Activated CD4-positive, alpha-beta T cell treated with anti-CD3 and anti-CD28 coated beads for 24 hours (primary cell): ENCODE measurements at regions not wholly inside any gene's neighbourhood (a gene's known extent, or its start where the extent isn't known, plus 50 kb on each side); places are given as distances from the start of the nearest gene placed in this dataset.

Source experiments
- DNase-seq, 2 donors: peaks; one replicate each; pipeline ENCODE4 v3.0.0-alpha.2; 2020; ENCODE audit warnings: low read depth in 2 of 2

DNA sequence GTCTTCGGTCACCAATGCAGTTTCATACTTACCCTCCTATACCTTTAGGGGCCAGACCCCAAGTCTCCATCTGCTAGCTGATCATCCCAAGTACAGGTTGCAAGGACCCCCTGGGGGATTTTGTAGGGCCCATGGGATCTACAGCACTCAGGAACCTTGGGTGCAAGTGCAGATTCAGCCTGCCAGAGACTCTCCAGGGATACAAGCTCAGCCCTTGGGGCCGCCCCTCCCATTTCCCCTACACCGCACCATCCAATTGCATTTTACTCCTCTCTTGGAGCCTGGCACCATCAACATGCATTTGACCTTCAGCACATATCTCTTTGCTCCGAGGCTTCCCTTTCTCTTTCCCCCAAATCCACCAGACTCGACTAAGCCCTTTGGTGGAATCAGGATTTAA lies 154.7 kb upstream of the ZNF536 start:
- no peak for DNase-seq

DNA sequence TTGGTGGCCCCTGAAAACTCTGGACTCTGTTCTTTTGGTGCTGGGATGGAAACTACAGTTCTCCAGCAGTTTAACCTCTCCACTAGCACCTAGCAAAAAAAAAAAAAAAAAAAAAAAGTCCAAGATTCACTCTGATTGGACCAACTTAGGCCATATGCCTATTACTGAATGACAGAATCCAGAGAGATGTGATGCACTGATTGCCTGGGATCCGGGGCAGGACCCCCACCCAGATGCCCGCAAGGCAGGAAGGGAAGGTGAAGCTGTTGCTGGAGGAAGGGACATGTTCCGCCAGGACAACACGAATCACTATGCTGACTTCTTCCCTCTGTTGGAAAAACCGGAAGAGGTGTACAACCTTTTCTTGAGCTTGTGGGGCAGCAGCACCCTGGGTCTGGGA lies 152.5 kb upstream of the ZNF536 start:
- DNase-seq: no peak

DNA sequence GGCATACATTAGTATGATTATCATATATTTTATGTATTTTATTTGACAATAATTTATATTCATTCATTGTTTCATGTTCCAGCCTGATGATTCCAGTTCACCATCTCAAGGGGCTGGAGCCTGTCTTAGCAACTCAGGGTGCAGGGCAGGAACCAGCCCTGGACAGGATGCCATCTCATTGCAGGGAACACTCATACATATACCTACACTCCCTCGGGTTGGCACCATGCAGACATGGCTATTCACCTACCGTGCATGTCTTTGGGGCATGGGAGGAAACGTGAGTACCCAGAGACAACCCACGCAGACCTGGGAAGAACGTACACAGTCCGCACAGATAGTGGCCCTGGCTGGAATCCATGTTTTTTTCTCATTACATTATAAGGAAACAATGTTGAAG lies 151.0 kb upstream of the ZNF536 start:
- no peak for DNase-seq

GRCh38 chr19:30222428-30222873 lies 149.7 kb upstream of the ZNF536 start:
- no peak for DNase-seq

- no peak for DNase-seq
These were observed 149.0 kb upstream of the ZNF536 start for GRCh38 chr19:30222992-30223865.

DNA sequence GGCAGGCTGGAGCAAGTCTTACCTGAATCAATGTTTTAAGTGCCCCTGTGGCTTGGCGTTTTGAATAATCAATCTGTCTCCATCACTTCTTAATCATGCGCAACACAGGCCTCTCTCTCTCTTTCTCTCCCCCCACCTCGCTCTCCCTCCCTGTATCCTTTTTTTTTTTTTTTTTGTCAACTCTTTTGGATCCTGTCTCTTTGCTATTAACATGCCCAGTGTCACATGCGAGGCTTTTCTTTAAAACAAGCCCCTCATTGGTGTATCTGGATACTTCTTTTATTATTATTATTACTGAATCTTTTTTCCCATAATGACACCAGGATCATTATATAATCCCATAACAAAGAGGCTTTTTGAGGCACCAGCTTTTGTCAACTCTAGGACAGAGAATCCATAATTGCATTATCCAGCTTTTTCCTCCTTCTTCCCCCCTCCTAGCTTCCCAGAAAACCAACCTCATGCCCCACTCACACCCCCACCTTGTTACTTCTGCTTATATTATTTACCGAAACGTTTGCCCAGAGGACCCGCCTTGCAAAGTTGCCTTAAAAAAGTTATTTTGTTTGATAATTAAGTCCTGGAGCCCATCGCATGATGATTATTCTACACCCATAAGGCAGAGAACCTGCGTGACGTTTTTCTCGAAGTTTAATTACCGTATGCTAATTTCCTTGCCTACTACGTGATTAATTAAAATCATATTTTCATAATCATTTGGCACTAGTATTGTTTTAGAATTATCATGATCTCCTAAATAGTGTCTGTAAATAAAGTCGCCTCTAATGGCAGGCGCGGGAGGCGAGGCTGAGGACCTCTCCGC lies 148.1 kb upstream of the ZNF536 start:
- no peak for DNase-seq

- no peak for DNase-seq
These were observed 147.2 kb upstream of the ZNF536 start for GRCh38 chr19:30224689-30225606.

DNA sequence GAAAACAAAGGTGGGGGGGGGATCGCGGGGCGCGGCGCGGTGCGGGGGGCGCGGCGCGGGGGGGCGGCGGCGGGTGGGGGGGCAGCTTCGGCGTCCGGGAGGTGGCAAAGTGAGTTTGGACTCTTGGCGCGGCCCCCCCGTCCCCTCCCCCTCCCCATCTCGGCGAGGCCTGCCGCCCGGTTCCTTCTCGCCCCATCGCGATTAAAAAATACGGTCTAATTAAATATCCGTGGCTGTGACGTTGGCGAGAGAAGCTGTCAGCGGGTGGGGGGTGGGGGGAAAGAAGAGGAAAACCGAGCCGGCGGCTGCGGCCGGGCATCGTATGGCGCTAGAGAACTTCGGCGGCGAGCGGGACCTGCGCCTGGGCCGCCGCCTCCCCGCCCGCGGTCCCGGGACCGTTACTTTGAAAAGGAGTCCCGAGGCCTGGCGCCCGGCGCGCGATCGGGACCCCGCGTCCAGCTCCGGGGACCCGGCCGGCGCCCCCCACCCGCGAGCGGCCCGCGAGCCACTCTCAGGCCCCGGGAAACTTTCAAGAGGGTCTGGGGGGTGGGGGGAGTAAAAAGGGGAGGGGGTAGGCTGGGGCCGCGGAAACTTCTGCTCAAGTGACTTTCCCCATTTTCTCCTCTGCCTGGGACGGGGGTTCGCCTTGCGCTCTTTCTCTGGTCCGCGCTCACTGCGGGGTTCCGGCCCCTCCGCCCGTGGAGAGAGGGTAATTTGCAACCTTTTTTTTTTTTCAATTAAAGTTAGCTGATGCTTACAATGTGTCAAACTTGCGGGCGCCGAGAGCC lies 146.3 kb upstream of the ZNF536 start:
- DNase-seq: no peak

GRCh38 chr19:30226464-30227011 lies 145.6 kb upstream of the ZNF536 start:
- DNase-seq: no peak

DNA sequence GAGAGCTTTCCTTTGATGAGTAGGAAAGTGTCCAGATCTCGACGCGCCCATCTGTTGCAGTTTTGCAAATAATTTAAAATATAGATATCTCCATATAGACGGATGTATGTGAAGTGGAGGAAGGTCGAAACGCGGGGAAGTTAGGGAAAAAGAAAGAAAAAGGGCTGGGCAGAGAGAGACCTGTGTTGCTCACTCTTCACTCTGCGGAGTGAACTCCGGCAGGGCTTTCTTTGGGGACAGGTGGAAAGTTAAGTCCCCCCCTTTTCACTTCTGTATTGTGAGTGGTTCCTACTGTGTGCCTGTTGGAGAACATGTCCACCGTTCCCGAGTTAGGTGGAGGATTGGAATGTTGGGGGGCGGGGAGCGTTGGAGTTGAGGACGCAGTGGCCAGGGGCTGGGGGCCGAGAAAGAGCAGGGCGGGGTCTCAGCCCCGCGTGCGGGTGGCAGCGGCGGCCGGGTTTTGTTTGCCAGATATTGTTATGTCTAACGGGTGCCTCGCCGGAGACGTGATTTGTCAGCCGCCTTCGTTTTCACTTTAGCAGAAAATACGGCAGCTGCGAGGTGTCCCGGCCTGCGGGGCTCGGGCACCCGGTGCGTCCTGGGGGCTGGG lies 145.1 kb upstream of the ZNF536 start:
- no peak for DNase-seq

DNA sequence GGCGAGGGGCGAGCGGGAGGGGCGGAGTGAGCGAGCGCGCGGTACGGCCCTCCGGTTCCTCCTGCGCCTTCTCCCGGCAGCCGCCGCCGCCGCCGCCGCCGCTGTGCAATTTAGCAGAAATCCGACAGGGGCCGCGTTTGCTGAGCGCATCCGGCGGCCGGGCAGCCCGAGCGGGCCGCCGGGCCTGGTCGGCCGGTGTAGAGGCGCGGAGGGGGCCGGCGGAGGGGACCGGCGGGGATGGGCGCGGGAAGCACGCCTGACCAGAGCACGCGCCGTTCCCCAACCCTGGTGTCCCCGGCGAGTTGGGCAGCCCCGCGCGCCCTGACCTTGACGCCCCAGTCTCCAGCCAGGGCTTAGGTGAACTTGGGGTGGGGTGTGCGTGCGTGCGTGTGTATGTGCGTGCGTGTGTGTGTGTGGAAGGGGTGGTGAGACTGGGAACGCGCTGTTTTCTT lies 144.5 kb upstream of the ZNF536 start:
- peak; percentile 6 to 53 for DNase-seq

- no peak for DNase-seq
These were observed 143.9 kb upstream of the ZNF536 start for GRCh38 chr19:30228113-30228834.

DNA sequence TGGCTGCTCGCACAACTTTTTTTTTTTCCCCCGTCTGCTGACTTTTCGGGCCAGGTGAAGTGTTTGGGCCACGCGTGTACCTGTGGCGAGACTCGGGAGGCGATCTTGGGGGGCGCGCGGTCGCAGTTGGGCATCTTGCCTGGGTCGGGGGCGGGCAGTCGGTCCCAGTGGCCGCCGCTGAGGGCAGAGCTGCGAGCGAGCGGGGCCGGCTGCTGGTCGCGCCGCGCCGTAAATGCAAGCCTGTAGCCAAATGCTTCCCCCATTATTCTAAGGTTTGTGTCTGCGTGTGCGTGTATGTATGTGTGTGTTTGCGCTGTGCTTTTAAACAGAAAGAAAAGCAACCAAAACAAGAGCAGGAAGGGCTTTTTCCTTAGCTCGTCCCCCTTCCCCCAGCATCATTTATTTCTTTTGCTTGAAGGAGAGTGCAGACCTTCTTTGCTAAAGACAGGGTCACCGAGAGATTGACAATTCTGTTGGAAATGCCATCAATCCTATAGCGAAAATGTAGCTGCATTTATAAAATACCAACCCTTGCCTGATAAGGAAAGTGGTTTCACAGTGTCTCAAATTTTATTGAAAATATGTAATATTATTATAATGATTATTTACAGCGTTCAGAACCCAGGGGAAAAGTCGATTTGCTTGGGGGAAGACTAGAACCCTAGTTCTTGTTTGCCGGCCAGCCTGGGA lies 143.2 kb upstream of the ZNF536 start:
- DNase-seq: no peak

DNA sequence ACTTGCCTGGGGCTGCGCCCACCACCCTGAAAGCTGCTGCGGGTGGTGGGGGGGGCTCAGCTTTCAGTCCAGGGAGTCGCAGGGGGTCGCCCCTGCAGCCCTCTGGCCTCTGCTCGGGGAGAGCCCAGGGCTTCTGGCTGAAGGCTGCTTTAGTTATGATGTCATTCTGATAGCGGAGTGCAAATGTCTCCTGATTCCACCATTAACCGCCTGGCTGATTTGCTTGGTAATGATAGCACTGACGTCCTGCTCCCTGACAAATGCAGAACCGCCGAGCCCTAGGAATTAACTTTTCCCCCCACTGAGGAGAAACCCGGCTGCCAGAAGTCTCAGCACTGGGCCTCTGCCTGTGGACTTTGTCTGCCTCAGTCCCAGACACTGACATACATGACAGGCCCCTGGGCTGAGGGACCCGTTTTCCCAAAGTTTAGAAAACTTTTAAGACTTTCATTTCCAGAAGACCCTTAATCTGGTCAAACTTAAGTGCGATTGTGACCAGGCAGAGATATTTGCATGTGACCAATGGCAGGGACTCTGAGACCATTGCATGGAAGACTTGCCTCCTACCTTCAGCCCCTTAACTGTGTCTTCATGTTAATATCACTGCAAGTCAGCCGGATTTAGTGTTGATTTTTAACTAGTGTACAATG lies 142.5 kb upstream of the ZNF536 start:
- no peak for DNase-seq

DNA sequence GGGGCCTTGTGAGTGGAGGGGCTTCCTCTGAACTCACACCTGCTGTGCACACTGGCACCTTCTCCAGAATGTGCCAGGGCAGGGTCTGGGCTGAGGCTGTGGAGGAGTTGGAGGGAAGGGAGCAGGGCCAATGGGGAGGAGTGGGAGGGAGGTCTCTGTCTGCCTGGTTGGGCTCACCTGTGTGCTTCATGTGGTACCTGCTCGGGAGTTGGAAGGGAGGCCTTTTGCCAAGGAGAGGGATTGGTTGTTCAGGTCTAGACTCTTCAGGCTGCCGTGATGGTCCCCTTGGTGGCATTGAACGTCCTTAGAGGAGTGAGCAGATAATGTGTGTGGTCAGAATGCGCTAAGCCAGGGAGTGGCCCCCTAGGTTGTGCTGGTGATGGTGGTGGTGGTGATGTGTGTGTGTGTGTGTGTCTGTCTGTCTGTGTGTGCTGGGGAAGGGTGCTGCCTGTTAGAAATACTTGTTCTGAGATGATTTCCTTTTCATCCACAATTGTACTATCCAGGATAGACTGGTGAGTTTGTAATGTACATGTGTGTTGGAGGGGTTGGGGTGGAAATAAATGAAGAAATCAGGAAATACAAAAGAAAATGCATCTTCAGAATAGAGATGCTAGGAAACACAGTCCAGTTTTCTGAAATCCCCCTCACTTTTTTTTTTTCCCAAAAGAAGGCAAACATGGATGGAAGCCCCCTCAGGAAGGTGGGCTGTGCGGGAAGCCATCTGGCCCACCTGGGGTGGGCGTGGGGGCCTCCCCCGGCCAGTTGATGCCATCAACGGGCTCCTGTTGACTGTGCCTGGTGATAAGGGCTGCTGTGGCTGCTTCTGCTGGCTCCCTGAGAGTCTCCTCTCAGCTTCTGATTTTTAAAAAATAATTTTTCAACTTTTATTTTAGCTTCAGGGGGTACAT lies 140.5 kb upstream of the ZNF536 start:
- DNase-seq: no peak

DNA sequence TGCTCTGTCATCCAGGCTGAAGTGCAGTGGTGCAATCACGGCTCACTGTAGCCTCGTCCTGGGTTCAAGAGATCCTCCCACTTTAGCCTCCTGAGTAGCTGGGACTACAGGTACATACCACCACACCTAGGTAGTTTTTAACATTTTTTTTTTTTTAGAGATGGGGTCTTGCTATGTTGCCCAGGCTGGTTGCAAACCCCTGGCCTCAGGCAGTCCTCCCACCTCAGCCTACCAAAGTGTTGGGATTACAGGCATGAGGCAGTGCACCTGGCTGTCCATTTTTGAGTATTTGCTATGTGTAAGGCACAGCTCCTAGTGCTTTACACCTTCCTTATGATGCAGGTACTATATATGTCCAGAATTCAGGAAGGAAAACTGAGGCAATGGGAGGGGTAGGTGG lies 138.8 kb upstream of the ZNF536 start:
- DNase-seq: no peak

GRCh38 chr19:30235946-30236345 lies 136.2 kb upstream of the ZNF536 start:
- DNase-seq: no peak
